ENCODE measurements at regions not wholly inside any gene's neighbourhood (a gene's known extent, or its start where the extent isn't known, plus 50 kb on each side); places are given as distances from the start of the nearest gene placed in this dataset.

DNA sequence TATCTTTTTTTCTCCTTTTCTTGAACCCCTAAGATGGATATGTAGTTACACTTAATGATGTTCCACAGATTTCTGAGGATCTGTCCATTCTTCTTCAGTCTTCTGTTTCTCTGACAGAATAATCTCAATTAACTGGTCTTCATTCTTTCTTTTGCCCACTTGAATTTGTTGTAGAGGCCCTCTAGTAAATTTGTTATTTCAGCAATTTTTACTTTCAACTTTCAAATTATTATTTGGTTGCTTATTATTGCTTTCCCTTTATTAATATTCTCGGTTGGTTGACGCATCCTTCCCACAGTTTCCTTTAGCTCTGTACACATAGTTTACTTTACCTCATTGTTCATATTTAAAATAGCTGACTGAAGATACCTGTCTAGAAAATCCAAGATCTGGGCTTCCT is 1013.7 kb upstream of the CNTN5 start:
- TF ChIP-seq CTCF (IDR thresholded peaks at IDR 0.05) (no peak), EP300 (IDR thresholded peaks at IDR 0.05; ENCODE audit: borderline replicate concordance in 1 of 2, low read depth in 1 of 2, low read length in 1 of 2) (no peak), TAF1 (IDR thresholded peaks at IDR 0.05; ENCODE audit: borderline replicate concordance, low read depth, low read length) (no peak), MAX (IDR thresholded peaks at IDR 0.05; ENCODE audit: low read depth) (no peak)
- TF ChIP-seq, protein P1, sequence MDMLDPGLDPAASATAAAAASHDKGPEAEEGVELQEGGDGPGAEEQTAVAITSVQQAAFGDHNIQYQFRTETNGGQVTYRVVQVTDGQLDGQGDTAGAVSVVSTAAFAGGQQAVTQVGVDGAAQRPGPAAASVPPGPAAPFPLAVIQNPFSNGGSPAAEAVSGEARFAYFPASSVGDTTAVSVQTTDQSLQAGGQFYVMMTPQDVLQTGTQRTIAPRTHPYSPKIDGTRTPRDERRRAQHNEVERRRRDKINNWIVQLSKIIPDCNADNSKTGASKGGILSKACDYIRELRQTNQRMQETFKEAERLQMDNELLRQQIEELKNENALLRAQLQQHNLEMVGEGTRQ (IDR thresholded peaks at IDR 0.05; ENCODE audit: borderline replicate concordance, low read depth, low read length): no peak
- TF ChIP-seq, protein P2, sequence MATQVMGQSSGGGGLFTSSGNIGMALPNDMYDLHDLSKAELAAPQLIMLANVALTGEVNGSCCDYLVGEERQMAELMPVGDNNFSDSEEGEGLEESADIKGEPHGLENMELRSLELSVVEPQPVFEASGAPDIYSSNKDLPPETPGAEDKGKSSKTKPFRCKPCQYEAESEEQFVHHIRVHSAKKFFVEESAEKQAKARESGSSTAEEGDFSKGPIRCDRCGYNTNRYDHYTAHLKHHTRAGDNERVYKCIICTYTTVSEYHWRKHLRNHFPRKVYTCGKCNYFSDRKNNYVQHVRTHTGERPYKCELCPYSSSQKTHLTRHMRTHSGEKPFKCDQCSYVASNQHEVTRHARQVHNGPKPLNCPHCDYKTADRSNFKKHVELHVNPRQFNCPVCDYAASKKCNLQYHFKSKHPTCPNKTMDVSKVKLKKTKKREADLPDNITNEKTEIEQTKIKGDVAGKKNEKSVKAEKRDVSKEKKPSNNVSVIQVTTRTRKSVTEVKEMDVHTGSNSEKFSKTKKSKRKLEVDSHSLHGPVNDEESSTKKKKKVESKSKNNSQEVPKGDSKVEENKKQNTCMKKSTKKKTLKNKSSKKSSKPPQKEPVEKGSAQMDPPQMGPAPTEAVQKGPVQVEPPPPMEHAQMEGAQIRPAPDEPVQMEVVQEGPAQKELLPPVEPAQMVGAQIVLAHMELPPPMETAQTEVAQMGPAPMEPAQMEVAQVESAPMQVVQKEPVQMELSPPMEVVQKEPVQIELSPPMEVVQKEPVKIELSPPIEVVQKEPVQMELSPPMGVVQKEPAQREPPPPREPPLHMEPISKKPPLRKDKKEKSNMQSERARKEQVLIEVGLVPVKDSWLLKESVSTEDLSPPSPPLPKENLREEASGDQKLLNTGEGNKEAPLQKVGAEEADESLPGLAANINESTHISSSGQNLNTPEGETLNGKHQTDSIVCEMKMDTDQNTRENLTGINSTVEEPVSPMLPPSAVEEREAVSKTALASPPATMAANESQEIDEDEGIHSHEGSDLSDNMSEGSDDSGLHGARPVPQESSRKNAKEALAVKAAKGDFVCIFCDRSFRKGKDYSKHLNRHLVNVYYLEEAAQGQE (IDR thresholded peaks at IDR 0.05; ENCODE audit: low read depth, low read length): no peak

Measured in SK-N-SH (cell line).